Spleen (tissue), 7 donors: ENCODE measurements at regions not wholly inside any gene's neighbourhood (a gene's known extent, or its start where the extent isn't known, plus 50 kb on each side); places are given as distances from the start of the nearest gene placed in this dataset.

Source experiments
- POLR2A ChIP-seq, 3 donors: fragments of 450-650 bp; IDR thresholded peaks; one replicate each; pipeline ENCODE4 v1.5.1; 2017; ENCODE audit warnings: antibody characterized with exemption in 3 of 3, mild to moderate bottlenecking in 1 of 3
- POLR2AphosphoS5 ChIP-seq, 3 donors: sonication (generic); formaldehyde crosslinking; IDR thresholded peaks; one replicate each; pipeline ENCODE4 v1.5.1; 2017; ENCODE audit warnings: antibody characterized with exemption in 3 of 3
- TF ChIP-seq, protein P1 (sequence below), 11 experiments: fragments of 200-600 bp in 7 of 11; fragments of 450-650 bp in 4 of 11; sonication (generic) in 4 of 11; IDR thresholded peaks in 8 of 11; conservative IDR thresholded peaks in 3 of 11; 1 replicate in 7 of 11; 2 replicates in 4 of 11; pipeline versions ENCODE4 v1.4.0 to v1.8.0; 2016 to 2021; ENCODE audit warnings: antibody characterized with exemption in 11 of 11, inconsistent platforms in 4 of 11, mild to moderate bottlenecking in 1 of 11
- donor health status: DM: no; HTN: no; CAD: no; lungs with moderate emphysema.
- donor health status: DM: no; HTN: no; CAD: no.
- donor health status: DM: no; HTN: no; CAD: no.

DNA sequence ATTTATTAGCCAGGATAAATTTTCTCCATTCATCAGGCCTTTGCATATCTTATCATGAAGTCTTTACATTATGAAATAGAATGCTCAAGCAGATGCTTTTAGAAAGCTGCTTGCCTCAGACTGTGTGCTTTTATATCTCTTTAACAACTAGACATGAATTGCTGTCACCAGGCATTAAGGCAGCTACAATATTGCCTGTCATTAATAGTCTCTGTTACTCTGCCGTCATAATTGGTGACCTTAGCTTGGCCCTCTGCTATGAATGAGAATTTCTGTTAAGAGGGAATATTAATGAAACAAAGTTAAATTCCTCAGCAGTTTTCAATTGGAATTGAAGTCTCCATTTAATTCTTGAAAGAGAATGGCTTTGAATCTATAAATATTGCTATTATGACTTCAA lies 266.8 kb upstream of the MIS18BP1 start:
- TF ChIP-seq POLR2A (IDR thresholded peaks at IDR 0.05) (no peak), POLR2AphosphoS5 (IDR thresholded peaks at IDR 0.05) (no peak)
- TF ChIP-seq, protein P1, sequence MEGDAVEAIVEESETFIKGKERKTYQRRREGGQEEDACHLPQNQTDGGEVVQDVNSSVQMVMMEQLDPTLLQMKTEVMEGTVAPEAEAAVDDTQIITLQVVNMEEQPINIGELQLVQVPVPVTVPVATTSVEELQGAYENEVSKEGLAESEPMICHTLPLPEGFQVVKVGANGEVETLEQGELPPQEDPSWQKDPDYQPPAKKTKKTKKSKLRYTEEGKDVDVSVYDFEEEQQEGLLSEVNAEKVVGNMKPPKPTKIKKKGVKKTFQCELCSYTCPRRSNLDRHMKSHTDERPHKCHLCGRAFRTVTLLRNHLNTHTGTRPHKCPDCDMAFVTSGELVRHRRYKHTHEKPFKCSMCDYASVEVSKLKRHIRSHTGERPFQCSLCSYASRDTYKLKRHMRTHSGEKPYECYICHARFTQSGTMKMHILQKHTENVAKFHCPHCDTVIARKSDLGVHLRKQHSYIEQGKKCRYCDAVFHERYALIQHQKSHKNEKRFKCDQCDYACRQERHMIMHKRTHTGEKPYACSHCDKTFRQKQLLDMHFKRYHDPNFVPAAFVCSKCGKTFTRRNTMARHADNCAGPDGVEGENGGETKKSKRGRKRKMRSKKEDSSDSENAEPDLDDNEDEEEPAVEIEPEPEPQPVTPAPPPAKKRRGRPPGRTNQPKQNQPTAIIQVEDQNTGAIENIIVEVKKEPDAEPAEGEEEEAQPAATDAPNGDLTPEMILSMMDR (IDR thresholded peaks at IDR 0.05 in 8 of 11, conservative IDR thresholded peaks at IDR 0.05 in 3 of 11) = no peak
